Endothelial cell of umbilical vein (primary cell): ENCODE measurements at regions not wholly inside any gene's neighbourhood (a gene's known extent, or its start where the extent isn't known, plus 50 kb on each side); places are given as distances from the start of the nearest gene placed in this dataset.

Source experiments
- BruUV-seq: library from RNA; stranded (reverse); fragments of 400-500 nt; replicated peaks from 2 replicates; lab custom pipeline; 2021; lab: Mats Ljungman, UMichigan
- CTCF ChIA-PET: fragments of 300-600, 350-600 bp; sonication (Branson Sonifier 250); formaldehyde crosslinking; loops from one replicate; lab custom pipeline; 2021; ENCODE audit warnings: antibody characterized with exemption, inconsistent platforms; lab: Charles Lee
- POLR2A ChIA-PET: fragments of 300-600, 350-600 bp; sonication (Branson Sonifier 250); formaldehyde crosslinking; loops from one replicate; lab custom pipeline; 2021; ENCODE audit warnings: antibody characterized with exemption, inconsistent platforms; lab: Charles Lee
- DNase-seq: peaks from one replicate; pipeline ENCODE4 v3.0.0-alpha.2; 2011; ENCODE audit warnings: low read depth, low spot score
- FAIRE-seq: peaks from 2 replicates; lab custom pipeline; 2011; peaks lifted over from hg19 to GRCh38; lab: Jason Lieb, UNC
- H2AFZ ChIP-seq: 2 replicates; pipeline ENCODE4 v1.6.0; 2012; ENCODE audit warnings: low read depth, low read length, control low read depth, inconsistent platforms
- H3K27ac ChIP-seq: 2 replicates; pipeline ENCODE4 v1.5.1; 2011; ENCODE audit warnings: low read depth, mild to moderate bottlenecking, control low read depth, low read length, moderate library complexity; ENCODE audit not compliant: insufficient read depth
- H3K27me3 ChIP-seq, 2 experiments: 2 replicates each; pipeline versions ENCODE4 v1.6.0 to v1.6.1; 2011; ENCODE audit warnings: low read length in 2 of 2, mixed read lengths in 1 of 2; ENCODE audit not compliant: control insufficient read depth in 2 of 2, insufficient read depth in 2 of 2
- H3K36me3 ChIP-seq, 2 experiments: 2 replicates in 1 of 2; 3 replicates in 1 of 2; pipeline ENCODE4 v1.5.1; 2011; ENCODE audit warnings: low read length in 2 of 2, mild to moderate bottlenecking in 1 of 2, moderate library complexity in 1 of 2; ENCODE audit not compliant: control insufficient read depth in 2 of 2, insufficient read depth in 2 of 2; ENCODE audit errors: extremely low read depth in 1 of 2
- H3K4me1 ChIP-seq: 3 replicates; pipeline ENCODE4 v1.5.1; 2011; ENCODE audit warnings: mild to moderate bottlenecking, low read length; ENCODE audit not compliant: control insufficient read depth, insufficient read depth; ENCODE audit errors: extremely low read depth
- H3K4me2 ChIP-seq: 2 replicates; pipeline ENCODE4 v1.6.1; 2011; ENCODE audit warnings: low read length, control low read depth, mixed read lengths; ENCODE audit not compliant: insufficient read depth
- H3K4me3 ChIP-seq, 3 experiments: fragments of 200-600 bp in 1 of 3; sonication (generic), shearing (Covaris generic) in 1 of 3; replicated peaks in 1 of 3; 2 replicates each; pipeline ENCODE4 v1.5.1; 2011 to 2016; ENCODE audit warnings: control low read depth in 3 of 3, low read length in 3 of 3, mild to moderate bottlenecking in 2 of 3, inconsistent platforms in 1 of 3, low read depth in 1 of 3, moderate library complexity in 1 of 3; ENCODE audit not compliant: insufficient read depth in 1 of 3
- H3K79me2 ChIP-seq: 2 replicates; pipeline ENCODE4 v1.6.0; 2012; ENCODE audit warnings: low read length, inconsistent platforms; ENCODE audit not compliant: control insufficient read depth, insufficient read depth
- H3K9ac ChIP-seq: replicated peaks from 2 replicates; pipeline ENCODE3; 2011; ENCODE audit warnings: low read length, control low read depth; ENCODE audit not compliant: insufficient read depth; ENCODE audit errors: extremely low read depth
- H3K9me1 ChIP-seq: replicated peaks from 3 replicates; pipeline ENCODE4 v1.6.0; 2011; ENCODE audit warnings: mild to moderate bottlenecking, low read length; ENCODE audit not compliant: control insufficient read depth, insufficient read depth; ENCODE audit errors: extremely low read depth
- H3K9me3 ChIP-seq: replicated peaks from 2 replicates; pipeline ENCODE4 v1.5.1; 2012; ENCODE audit warnings: low read length, inconsistent platforms; ENCODE audit not compliant: control insufficient read depth, insufficient read depth
- H4K20me1 ChIP-seq: replicated peaks from 2 replicates; pipeline ENCODE3; 2011; ENCODE audit warnings: mild to moderate bottlenecking, low read length; ENCODE audit not compliant: control insufficient read depth, insufficient read depth; ENCODE audit errors: extremely low read depth
- EZH2 ChIP-seq: IDR thresholded peaks from 2 replicates; pipeline ENCODE4 v1.6.1; 2012; ENCODE audit warnings: borderline replicate concordance, low read depth, mild to moderate bottlenecking, moderate library complexity, low read length, inconsistent platforms; ENCODE audit not compliant: severe bottlenecking
- FOS ChIP-seq: IDR thresholded peaks from 2 replicates; pipeline ENCODE4 v1.6.1; 2011; ENCODE audit warnings: mild to moderate bottlenecking, low read length, moderate library complexity, borderline replicate concordance; ENCODE audit not compliant: insufficient read depth
- GATA2 ChIP-seq: IDR thresholded peaks from 2 replicates; pipeline ENCODE4 v1.7.0; 2011; ENCODE audit warnings: low read depth, mild to moderate bottlenecking, moderate library complexity, mixed read lengths, low read length; ENCODE audit not compliant: insufficient read length, insufficient read depth
- JUN ChIP-seq: IDR thresholded peaks from 2 replicates; pipeline ENCODE4 v1.6.1; 2011; ENCODE audit warnings: borderline replicate concordance, low read depth; ENCODE audit not compliant: insufficient read length, insufficient read depth
- MYC ChIP-seq: IDR thresholded peaks from one replicate; pipeline ENCODE4 v1.6.1; 2011; ENCODE audit warnings: mild to moderate bottlenecking, low read depth, low read length
- POLR2A ChIP-seq: IDR thresholded peaks from 2 replicates; pipeline ENCODE4 v1.6.1; 2012; ENCODE audit warnings: low read depth, mild to moderate bottlenecking, control low read depth, low read length
- POLR2AphosphoS5 ChIP-seq: IDR thresholded peaks from 2 replicates; pipeline ENCODE4 v1.6.1; 2012; ENCODE audit warnings: low read depth, mild to moderate bottlenecking, control low read depth, low read length, moderate library complexity; ENCODE audit not compliant: insufficient read depth
- dilution Hi-C: fragments of 300-500 bp; cut with MboI; formaldehyde crosslinking; loops from one replicate; pipeline ENCODE4 v1.15.0; 2019; ENCODE audit warnings: low sequenced_read_pairs; ENCODE audit not compliant: extremely low pct_ligation_motif_present
- intact Hi-C: fragments of 100-400 bp; cut with micrococcal nuclease; formaldehyde crosslinking; loops from one replicate; pipeline ENCODE4 v1.10.0; 2022
- TF ChIP-seq, protein P1 (sequence below), 2 donors: IDR thresholded peaks; 1 replicate in 1 of 2; 2 replicates in 1 of 2; pipeline ENCODE4 v1.5.1; 2011; ENCODE audit warnings: low read length in 2 of 2, mild to moderate bottlenecking in 2 of 2, moderate library complexity in 2 of 2, control low read depth in 1 of 2, inconsistent platforms in 1 of 2, low read depth in 1 of 2; ENCODE audit not compliant: insufficient read depth in 1 of 2; ENCODE audit errors: extremely low read depth in 1 of 2
- TF ChIP-seq, protein P2 (sequence below): IDR thresholded peaks from 2 replicates; pipeline ENCODE4 v1.6.1; 2011; ENCODE audit not compliant: insufficient read depth, insufficient read length

GRCh38 chr5:18972177-18972576, 1015.8 kb downstream of the CDH18 start:
- Histone ChIP-seq H3K9ac (no peak overlapping the region), H3K4me1 (no peaks in the 10 kb centered on the region), H3K27me3 (no peaks in the 10 kb centered on the region), H3K4me2 (no peak overlapping the region), H3K4me3 (no peak overlapping the region), H3K9me3 (peaks cover 4% of the 10 kb centered on the region), H2AFZ (no peak overlapping the region), H3K79me2 (no peaks in the 10 kb centered on the region), H3K36me3 (no peaks in the 10 kb centered on the region), H3K27ac (no peak overlapping the region), H3K9me1 (no peaks in the 10 kb centered on the region), H4K20me1 (no peaks in the 10 kb centered on the region)
- TF ChIP-seq, protein P1, sequence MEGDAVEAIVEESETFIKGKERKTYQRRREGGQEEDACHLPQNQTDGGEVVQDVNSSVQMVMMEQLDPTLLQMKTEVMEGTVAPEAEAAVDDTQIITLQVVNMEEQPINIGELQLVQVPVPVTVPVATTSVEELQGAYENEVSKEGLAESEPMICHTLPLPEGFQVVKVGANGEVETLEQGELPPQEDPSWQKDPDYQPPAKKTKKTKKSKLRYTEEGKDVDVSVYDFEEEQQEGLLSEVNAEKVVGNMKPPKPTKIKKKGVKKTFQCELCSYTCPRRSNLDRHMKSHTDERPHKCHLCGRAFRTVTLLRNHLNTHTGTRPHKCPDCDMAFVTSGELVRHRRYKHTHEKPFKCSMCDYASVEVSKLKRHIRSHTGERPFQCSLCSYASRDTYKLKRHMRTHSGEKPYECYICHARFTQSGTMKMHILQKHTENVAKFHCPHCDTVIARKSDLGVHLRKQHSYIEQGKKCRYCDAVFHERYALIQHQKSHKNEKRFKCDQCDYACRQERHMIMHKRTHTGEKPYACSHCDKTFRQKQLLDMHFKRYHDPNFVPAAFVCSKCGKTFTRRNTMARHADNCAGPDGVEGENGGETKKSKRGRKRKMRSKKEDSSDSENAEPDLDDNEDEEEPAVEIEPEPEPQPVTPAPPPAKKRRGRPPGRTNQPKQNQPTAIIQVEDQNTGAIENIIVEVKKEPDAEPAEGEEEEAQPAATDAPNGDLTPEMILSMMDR (IDR thresholded peaks at IDR 0.05; ENCODE audit: extremely low read depth in 1 of 2, insufficient read depth in 1 of 2, low read depth in 1 of 2, low read length in 2 of 2): no peak
- no peak for TF ChIP-seq EZH2
- TF ChIP-seq GATA2: no peak
- TF ChIP-seq, protein P2, sequence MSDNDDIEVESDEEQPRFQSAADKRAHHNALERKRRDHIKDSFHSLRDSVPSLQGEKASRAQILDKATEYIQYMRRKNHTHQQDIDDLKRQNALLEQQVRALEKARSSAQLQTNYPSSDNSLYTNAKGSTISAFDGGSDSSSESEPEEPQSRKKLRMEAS: no peak
- no peak for TF ChIP-seq POLR2AphosphoS5
- no peak for TF ChIP-seq FOS
- no peak for TF ChIP-seq JUN
- TF ChIP-seq MYC: no peak
- TF ChIP-seq POLR2A: no peak
- CTCF ChIA-PET: no interaction called here
- no peak for FAIRE-seq
- POLR2A ChIA-PET: no interaction called here
- no TSS peak for BruUV-seq
- intact Hi-C loops: no loop called here
- dilution Hi-C loops: no loop called here
- no peak for DNase-seq
